ENCODE measurements at regions not wholly inside any gene's neighbourhood (a gene's known extent, or its start where the extent isn't known, plus 50 kb on each side); places are given as distances from the start of the nearest gene placed in this dataset.

DNA sequence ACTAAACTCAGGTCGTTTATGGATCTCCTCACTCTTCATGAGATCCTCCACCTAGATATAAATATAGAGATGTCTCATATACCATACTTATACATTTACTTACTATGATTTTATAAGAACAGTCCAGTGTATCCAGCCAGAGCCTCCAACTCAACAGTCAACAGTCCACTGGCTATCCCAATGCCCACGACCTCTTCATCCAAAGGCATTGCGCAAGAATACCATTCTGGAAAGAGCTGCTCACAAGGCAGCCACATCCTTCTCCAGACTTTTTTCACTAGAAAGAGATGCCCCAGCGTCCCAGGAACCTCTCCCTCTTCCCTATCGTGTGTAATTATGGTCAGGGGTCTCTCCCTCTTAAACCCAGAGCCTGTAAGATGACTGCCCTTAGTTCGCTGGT, 448.8 kb downstream of the LRATD1 start:
- H3K4me2 ChIP-seq (ENCODE audit: insufficient read depth, low read length), result no peak overlapping the region
- H3K4me3 ChIP-seq, result no peak overlapping the region
- no peaks in the 10 kb centered on the region for H3K9me1 ChIP-seq (ENCODE audit: control insufficient read depth, insufficient read depth, low read length)
- H3K9me3 ChIP-seq (replicated peaks; ENCODE audit: control insufficient read depth, insufficient read depth, low read depth, low read length), result no peaks in the 10 kb centered on the region
- peaks cover 0 to 11% of the 10 kb centered on the region in 2 experiments; a peak in 1 of 5 replicates for H3K27me3 ChIP-seq (ENCODE audit: control insufficient read depth in 2 of 2, insufficient read depth in 2 of 2, low read length in 2 of 2)
- FAIRE-seq (no peak), ATAC-seq (no peak), DNase-seq (ENCODE audit: extremely low read depth in 1 of 4, low spot score in 3 of 4) (no peak)
- H3K4me1 ChIP-seq (replicated peaks in 1 of 2; ENCODE audit: control insufficient read depth in 2 of 2, insufficient read depth in 2 of 2, low read length in 2 of 2), result peaks cover 0 to 5% of the 10 kb centered on the region in 2 experiments; a peak in 1 of 5 replicates
- in situ Hi-C loops (cut with MboI), result no loop called here
- no peak overlapping the region for H3K27ac ChIP-seq (ENCODE audit: extremely low read depth, low read depth, low read length)
- no peak overlapping the region for H2AFZ ChIP-seq (ENCODE audit: low read depth, low read length)
- intact Hi-C loops (cut with micrococcal nuclease), result no loop called here
- TF ChIP-seq FOXA1 (IDR thresholded peaks at IDR 0.05; ENCODE audit: borderline replicate concordance), result no peak
- no peak for TF ChIP-seq ZNF217 (CRISPR knock-in tag; IDR thresholded peaks at IDR 0.05)
- TF ChIP-seq BDP1 (IDR thresholded peaks at IDR 0.05; ENCODE audit: insufficient read depth, insufficient read length), result no peak
- no peak for TF ChIP-seq PTBP1 (IDR thresholded peaks at IDR 0.05; ENCODE audit: low read depth, low read length)
- TF ChIP-seq FUS (optimal IDR thresholded peaks at IDR 0.05; ENCODE audit: low read depth, low read length), result no peak
- TF ChIP-seq TAL1 (IDR thresholded peaks at IDR 0.05), result no peak
- TF ChIP-seq CEBPG (CRISPR knock-in tag; IDR thresholded peaks at IDR 0.05), result no peak
- peak in 1 of 2 experiments; percentile 49; a peak in 2 of 4 replicates for TF ChIP-seq CEBPG (tag; conservative IDR thresholded peaks at IDR 0.05 in 1 of 2, IDR thresholded peaks at IDR 0.05 in 1 of 2)
- no peak for TF ChIP-seq ZNF57 (CRISPR knock-in tag; IDR thresholded peaks at IDR 0.05)
- TF ChIP-seq SRSF7 (optimal IDR thresholded peaks at IDR 0.05; ENCODE audit: low read depth, low read length), result no peak
- peak; percentile 72 for TF ChIP-seq CEBPB (tag; IDR thresholded peaks at IDR 0.05)
- TF ChIP-seq PRPF4 (IDR thresholded peaks at IDR 0.05; ENCODE audit: insufficient read depth, low read depth, low read length, poor library complexity, severe bottlenecking), result no peak
- TF ChIP-seq, protein P1, sequence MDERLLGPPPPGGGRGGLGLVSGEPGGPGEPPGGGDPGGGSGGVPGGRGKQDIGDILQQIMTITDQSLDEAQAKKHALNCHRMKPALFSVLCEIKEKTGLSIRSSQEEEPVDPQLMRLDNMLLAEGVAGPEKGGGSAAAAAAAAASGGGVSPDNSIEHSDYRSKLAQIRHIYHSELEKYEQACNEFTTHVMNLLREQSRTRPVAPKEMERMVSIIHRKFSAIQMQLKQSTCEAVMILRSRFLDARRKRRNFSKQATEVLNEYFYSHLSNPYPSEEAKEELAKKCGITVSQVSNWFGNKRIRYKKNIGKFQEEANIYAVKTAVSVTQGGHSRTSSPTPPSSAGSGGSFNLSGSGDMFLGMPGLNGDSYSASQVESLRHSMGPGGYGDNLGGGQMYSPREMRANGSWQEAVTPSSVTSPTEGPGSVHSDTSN (CRISPR knock-in tag; IDR thresholded peaks at IDR 0.05; ENCODE audit: low read depth), result no peak
- TF ChIP-seq, protein P1 (tag; conservative IDR thresholded peaks at IDR 0.05; ENCODE audit: low read depth), result no peak
- no peak for TF ChIP-seq SMARCA5 (IDR thresholded peaks at IDR 0.05)
- TF ChIP-seq DNMT1 (IDR thresholded peaks at IDR 0.05), result no peak
- no peaks in the 10 kb centered on the region for H3K79me2 ChIP-seq (ENCODE audit: control insufficient read depth, insufficient read depth, low read length)
- no peaks in the 10 kb centered on the region for H3K36me3 ChIP-seq (ENCODE audit: control insufficient read depth, insufficient read depth, low read length)
- H4K20me1 ChIP-seq (replicated peaks; ENCODE audit: control insufficient read depth, insufficient read depth, low read length), result no peaks in the 10 kb centered on the region
- 4% methylated on average over 6 of the region's 6 CpGs for WGBS (ENCODE audit: insufficient coverage, low coverage, missing lambda C conversion rate)
- CTCF ChIA-PET (ENCODE audit: low intra/inter-chr PET ratio), result no interaction called here
- BruUV-seq (replicated peaks), result no TSS peak
- POLR2A ChIA-PET, result interaction anchor here (0.5 kb wide), 1 partner anchor 80 kb away, joined by 3 read pairs; no protein-coding TSS in a partner anchor
- H3K9ac ChIP-seq (ENCODE audit: insufficient read depth in 1 of 2, low read depth in 2 of 2, low read length in 2 of 2), result no peak overlapping the region

All from K562 (cell line).